B cell (primary cell): ENCODE measurements at regions not wholly inside any gene's neighbourhood (a gene's known extent, or its start where the extent isn't known, plus 50 kb on each side); places are given as distances from the start of the nearest gene placed in this dataset.

Experiments
- CTCF ChIP-seq: fragments of 200-600 bp; IDR thresholded peaks from one replicate; pipeline ENCODE4 v1.8.0; 2022; ENCODE audit warnings: antibody characterized with exemption, mild to moderate bottlenecking
- EZH2 ChIP-seq: IDR thresholded peaks from 2 replicates; pipeline ENCODE4 v1.6.1; 2012; ENCODE audit warnings: borderline replicate concordance, low read depth, mild to moderate bottlenecking, moderate library complexity, low read length; ENCODE audit not compliant: insufficient read depth, poor library complexity, severe bottlenecking

- TF ChIP-seq CTCF (no peak), EZH2 (no peak)
These were observed 731.8 kb upstream of the ARGLU1 start for GRCh38 chr13:107299717-107300116.
